B cell (primary cell): ENCODE measurements at regions not wholly inside any gene's neighbourhood (a gene's known extent, or its start where the extent isn't known, plus 50 kb on each side); places are given as distances from the start of the nearest gene placed in this dataset.

Experiments used
- ATAC-seq: fragments of 200-7000 bp; cut with Tn5 transposase; one replicate; pipeline ENCODE4 v1.10.0; 2021; ENCODE audit warnings: low read depth, mild to moderate bottlenecking, moderate number of reproducible peaks, moderate library complexity
- CTCF ChIA-PET: fragments of 350-600 bp; sonication (Branson Sonifier 250); formaldehyde crosslinking; loops from one replicate; lab custom pipeline; 2021; ENCODE audit warnings: antibody characterized with exemption, inconsistent platforms; lab: Charles Lee
- POLR2A ChIA-PET: fragments of 350-600 bp; sonication (Branson Sonifier 250); formaldehyde crosslinking; loops from one replicate; lab custom pipeline; 2021; ENCODE audit warnings: antibody characterized with exemption; lab: Charles Lee
- DNase-seq: peaks from one replicate; pipeline ENCODE4 v3.0.0; 2013
- H2AFZ ChIP-seq: 2 replicates; pipeline ENCODE4 v1.6.1; 2012; ENCODE audit warnings: mild to moderate bottlenecking, low read depth, low read length; ENCODE audit not compliant: insufficient read depth, poor library complexity, severe bottlenecking
- H3K27ac ChIP-seq, 2 donors: 1 replicate in 1 of 2; 2 replicates in 1 of 2; pipeline ENCODE4 v1.5.1; 2012 to 2013; ENCODE audit warnings: low read length in 2 of 2, mild to moderate bottlenecking in 2 of 2, moderate library complexity in 1 of 2
- H3K27me3 ChIP-seq, 4 experiments: fragments of 200-600 bp in 1 of 4; sonication (generic) in 1 of 4; replicated peaks in 1 of 4; 1 replicate in 2 of 4; 2 replicates in 2 of 4; pipeline versions ENCODE4 v1.6.1 to v1.7.0; 2013 to 2016; ENCODE audit warnings: low read length in 3 of 4, mild to moderate bottlenecking in 2 of 4, mixed read lengths in 1 of 4, moderate library complexity in 1 of 4; ENCODE audit not compliant: insufficient read depth in 4 of 4, control insufficient read depth in 3 of 4; ENCODE audit errors: control extremely low read depth in 1 of 4
- H3K36me3 ChIP-seq, 2 experiments: replicated peaks in 1 of 2; 1 replicate in 1 of 2; 2 replicates in 1 of 2; pipeline versions ENCODE4 v1.6.1 to v1.7.1; 2013; ENCODE audit warnings: low read length in 1 of 2; ENCODE audit not compliant: insufficient read depth in 2 of 2, control insufficient read depth in 1 of 2; ENCODE audit errors: control extremely low read depth in 1 of 2, extremely low read depth in 1 of 2
- H3K4me1 ChIP-seq, 2 donors: fragments of 200-600 bp in 1 of 2; sonication (generic) in 1 of 2; 1 replicate in 1 of 2; 2 replicates in 1 of 2; pipeline versions ENCODE4 v1.5.1 to v1.6.1; 2013 to 2017; ENCODE audit warnings: low read length in 2 of 2; ENCODE audit not compliant: control insufficient read depth in 2 of 2, insufficient read depth in 2 of 2
- H3K4me2 ChIP-seq: replicated peaks from 2 replicates; pipeline ENCODE3; 2012; ENCODE audit warnings: mild to moderate bottlenecking, low read depth, low read length; ENCODE audit not compliant: poor library complexity, severe bottlenecking
- H3K4me3 ChIP-seq, 5 experiments: fragments of 200-600 bp in 1 of 5; sonication (generic) in 1 of 5; 1 replicate in 3 of 5; 2 replicates in 2 of 5; pipeline versions ENCODE4 v1.5.1 to v1.7.0; 2011 to 2016; ENCODE audit warnings: low read length in 4 of 5, mild to moderate bottlenecking in 4 of 5, low read depth in 2 of 5, control low read depth in 1 of 5, moderate library complexity in 1 of 5; ENCODE audit not compliant: insufficient read depth in 1 of 5; ENCODE audit errors: control extremely low read depth in 1 of 5, extremely low read depth in 1 of 5
- H3K79me2 ChIP-seq: fragments of 200-600 bp; sonication (generic); one replicate; pipeline ENCODE4 v1.6.0; 2016; ENCODE audit warnings: low read length; ENCODE audit not compliant: control insufficient read depth, insufficient read depth
- H3K9ac ChIP-seq: fragments of 200-600 bp; sonication (generic); 2 replicates; pipeline ENCODE4 v1.6.1; 2017; ENCODE audit warnings: mild to moderate bottlenecking, low read length, moderate library complexity
- H3K9me3 ChIP-seq, 3 donors: one replicate each; pipeline versions ENCODE4 v1.6.1 to v1.7.1; 2013; ENCODE audit warnings: low read length in 2 of 3; ENCODE audit not compliant: control insufficient read depth in 2 of 3, insufficient read depth in 1 of 3; ENCODE audit errors: control extremely low read depth in 1 of 3
- H4K20me1 ChIP-seq: 2 replicates; pipeline ENCODE4 v1.6.0; 2012; ENCODE audit warnings: mild to moderate bottlenecking, low read length; ENCODE audit not compliant: insufficient read depth, control insufficient read depth, poor library complexity, severe bottlenecking
- H3K27ac Mint-ChIP-seq: one replicate; pipeline ENCODE4 v1.8.0; 2021; ENCODE audit warnings: mixed read lengths
- H3K27me3 Mint-ChIP-seq: one replicate; pipeline ENCODE4 v1.8.0; 2021; ENCODE audit warnings: mixed read lengths
- H3K4me1 Mint-ChIP-seq: one replicate; pipeline ENCODE4 v1.8.0; 2021; ENCODE audit warnings: mixed read lengths
- H3K4me3 Mint-ChIP-seq: one replicate; pipeline ENCODE4 v1.8.0; 2021; ENCODE audit warnings: mixed read lengths
- H3K9me3 Mint-ChIP-seq: one replicate; pipeline ENCODE4 v1.8.0; 2022; ENCODE audit warnings: mixed read lengths; ENCODE audit not compliant: insufficient read depth
- CTCF ChIP-seq: fragments of 200-600 bp; IDR thresholded peaks from one replicate; pipeline ENCODE4 v1.8.0; 2022; ENCODE audit warnings: antibody characterized with exemption, mild to moderate bottlenecking
- EZH2 ChIP-seq: IDR thresholded peaks from 2 replicates; pipeline ENCODE4 v1.6.1; 2012; ENCODE audit warnings: borderline replicate concordance, low read depth, mild to moderate bottlenecking, moderate library complexity, low read length; ENCODE audit not compliant: insufficient read depth, poor library complexity, severe bottlenecking
- WGBS: methylation state at CpG from one replicate; pipeline ENCODE4 v1.1.5; 2013; ENCODE audit warnings: missing lambda C conversion rate; ENCODE audit not compliant: insufficient coverage; 5-methylcytosine and 5-hydroxymethylcytosine counted together
- intact Hi-C: fragments of 100-400 bp; cut with micrococcal nuclease; formaldehyde crosslinking; loops from one replicate; pipeline ENCODE4 v1.10.0; 2022

GRCh38 chr6:140068801-140069200, 694.4 kb upstream of the CITED2 start:
- H3K79me2 ChIP-seq: no peaks in the 10 kb centered on the region
- no peak overlapping the region for H3K9ac ChIP-seq
- no peak overlapping the region for H3K4me2 ChIP-seq
- ATAC-seq (no peak), DNase-seq (no peak)
- Mint-ChIP-seq H3K27me3 (no peaks in the 10 kb centered on the region), H3K27ac (no peak overlapping the region), H3K4me1 (no peaks in the 10 kb centered on the region), H3K9me3 (no peaks in the 10 kb centered on the region), H3K4me3 (no peak overlapping the region)
- H3K27ac ChIP-seq: no peak overlapping the region
- no peak overlapping the region for H2AFZ ChIP-seq
- H3K27me3 ChIP-seq: no peaks in the 10 kb centered on the region
- no peaks in the 10 kb centered on the region for H3K36me3 ChIP-seq
- intact Hi-C loops: no loop called here
- ChIA-PET POLR2A (no interaction called here), CTCF (no interaction called here)
- H3K9me3 ChIP-seq: no peaks in the 10 kb centered on the region
- no peak overlapping the region for H3K4me3 ChIP-seq
- no peaks in the 10 kb centered on the region for H3K4me1 ChIP-seq
- WGBS: no CpG with 5 or more reads among the region's 3 CpGs
- H4K20me1 ChIP-seq: no peaks in the 10 kb centered on the region
- TF ChIP-seq EZH2: no peak
- TF ChIP-seq CTCF: no peak

- Histone ChIP-seq H3K4me1 (no peaks in the 10 kb centered on the region), H3K9me3 (no peaks in the 10 kb centered on the region), H3K4me3 (no peak overlapping the region), H3K79me2 (no peaks in the 10 kb centered on the region), H3K9ac (no peak overlapping the region), H3K27me3 (no peaks in the 10 kb centered on the region), H3K4me2 (no peak overlapping the region), H2AFZ (no peak overlapping the region), H3K27ac (no peak overlapping the region), H4K20me1 (no peaks in the 10 kb centered on the region), H3K36me3 (no peaks in the 10 kb centered on the region)
- H3K9me3 Mint-ChIP-seq: no peaks in the 10 kb centered on the region
- ATAC-seq (no peak), DNase-seq (no peak)
- H3K27me3 Mint-ChIP-seq: peaks cover 5% of the 10 kb centered on the region
- TF ChIP-seq CTCF (no peak), EZH2 (no peak)
- 79% methylated on average over 2 of the region's 7 CpGs for WGBS
- intact Hi-C loops: no loop called here
- H3K4me1 Mint-ChIP-seq: no peaks in the 10 kb centered on the region
- H3K27ac Mint-ChIP-seq: no peak overlapping the region
- H3K4me3 Mint-ChIP-seq: no peak overlapping the region
- ChIA-PET POLR2A (no interaction called here), CTCF (interaction anchor here (1.3 kb wide), 1 partner anchor 13 kb away, joined by 3 read pairs; no protein-coding TSS in a partner anchor)
These were observed 689.9 kb upstream of the CITED2 start for GRCh38 chr6:140064366-140064765.
